ENCODE measurements at regions not wholly inside any gene's neighbourhood (a gene's known extent, or its start where the extent isn't known, plus 50 kb on each side); places are given as distances from the start of the nearest gene placed in this dataset.

DNA sequence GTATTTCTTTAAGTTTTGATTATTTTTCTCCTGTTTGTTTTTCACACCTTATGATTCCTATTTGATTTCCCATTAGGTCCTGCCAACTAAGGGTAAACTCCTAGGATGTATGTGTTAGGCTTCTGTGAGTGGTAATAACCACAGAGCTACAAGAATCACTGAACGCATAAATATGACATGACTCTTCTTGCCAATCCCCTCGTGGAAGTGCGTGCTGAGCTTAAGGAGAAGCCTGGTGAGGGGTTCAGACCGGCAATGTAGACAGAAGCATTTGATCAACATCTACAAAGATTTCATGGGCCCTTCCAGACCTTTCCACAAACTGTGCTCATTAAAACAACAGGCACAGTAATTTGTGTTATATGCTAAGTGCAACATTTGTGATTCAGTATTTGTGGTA, 273.8 kb upstream of the SNX7 start:
- Histone ChIP-seq H3K9me2 (no peaks in the 10 kb centered on the region), H2AFZ (ENCODE audit: low read depth) (peak overlapping the region; percentile 86; the same call in 1 of the 2 replicates), H3K4me2 (no peak overlapping the region), H3F3A (replicated peaks; ENCODE audit: insufficient read depth) (peaks cover 10% of the 10 kb centered on the region), H4K20me1 (ENCODE audit: insufficient read depth) (no peaks in the 10 kb centered on the region), H3K27me3 (ENCODE audit: insufficient read depth) (no peaks in the 10 kb centered on the region), H3K4me3 (ENCODE audit: low read depth in 2 of 2, low read length in 1 of 2) (no peak overlapping the region), H3K27ac (ENCODE audit: low read depth in 2 of 2, low read length in 1 of 2) (peak overlapping the region; percentile 73 to 77), H3K9me3 (no peaks in the 10 kb centered on the region), H3K9ac (peak overlapping the region; percentile 22; the same call in 1 of the 2 replicates), H3K36me3 (replicated peaks in 1 of 2; ENCODE audit: control insufficient read depth in 1 of 2, insufficient read depth in 2 of 2, low read length in 1 of 2) (no peaks in the 10 kb centered on the region), H3K79me2 (ENCODE audit: insufficient read depth) (no peaks in the 10 kb centered on the region), H3K4me1 (ENCODE audit: control insufficient read depth in 1 of 2, insufficient read depth in 2 of 2, low read depth in 1 of 2, low read length in 1 of 2) (peaks cover 18 to 47% of the 10 kb centered on the region in 2 experiments)
- DNase-seq: no peak
- TF ChIP-seq, protein P1, sequence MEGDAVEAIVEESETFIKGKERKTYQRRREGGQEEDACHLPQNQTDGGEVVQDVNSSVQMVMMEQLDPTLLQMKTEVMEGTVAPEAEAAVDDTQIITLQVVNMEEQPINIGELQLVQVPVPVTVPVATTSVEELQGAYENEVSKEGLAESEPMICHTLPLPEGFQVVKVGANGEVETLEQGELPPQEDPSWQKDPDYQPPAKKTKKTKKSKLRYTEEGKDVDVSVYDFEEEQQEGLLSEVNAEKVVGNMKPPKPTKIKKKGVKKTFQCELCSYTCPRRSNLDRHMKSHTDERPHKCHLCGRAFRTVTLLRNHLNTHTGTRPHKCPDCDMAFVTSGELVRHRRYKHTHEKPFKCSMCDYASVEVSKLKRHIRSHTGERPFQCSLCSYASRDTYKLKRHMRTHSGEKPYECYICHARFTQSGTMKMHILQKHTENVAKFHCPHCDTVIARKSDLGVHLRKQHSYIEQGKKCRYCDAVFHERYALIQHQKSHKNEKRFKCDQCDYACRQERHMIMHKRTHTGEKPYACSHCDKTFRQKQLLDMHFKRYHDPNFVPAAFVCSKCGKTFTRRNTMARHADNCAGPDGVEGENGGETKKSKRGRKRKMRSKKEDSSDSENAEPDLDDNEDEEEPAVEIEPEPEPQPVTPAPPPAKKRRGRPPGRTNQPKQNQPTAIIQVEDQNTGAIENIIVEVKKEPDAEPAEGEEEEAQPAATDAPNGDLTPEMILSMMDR (IDR thresholded peaks at IDR 0.05): no peak
- 100% methylated on average over 4 of the region's 4 CpGs for WGBS (ENCODE audit: low lambda C conversion rate)
- CTCF ChIA-PET: interaction anchor here (1.8 kb wide), 1 partner anchor 81 kb away, joined by 3 read pairs; no protein-coding TSS in a partner anchor
- POLR2A ChIA-PET: no interaction called here

DNA sequence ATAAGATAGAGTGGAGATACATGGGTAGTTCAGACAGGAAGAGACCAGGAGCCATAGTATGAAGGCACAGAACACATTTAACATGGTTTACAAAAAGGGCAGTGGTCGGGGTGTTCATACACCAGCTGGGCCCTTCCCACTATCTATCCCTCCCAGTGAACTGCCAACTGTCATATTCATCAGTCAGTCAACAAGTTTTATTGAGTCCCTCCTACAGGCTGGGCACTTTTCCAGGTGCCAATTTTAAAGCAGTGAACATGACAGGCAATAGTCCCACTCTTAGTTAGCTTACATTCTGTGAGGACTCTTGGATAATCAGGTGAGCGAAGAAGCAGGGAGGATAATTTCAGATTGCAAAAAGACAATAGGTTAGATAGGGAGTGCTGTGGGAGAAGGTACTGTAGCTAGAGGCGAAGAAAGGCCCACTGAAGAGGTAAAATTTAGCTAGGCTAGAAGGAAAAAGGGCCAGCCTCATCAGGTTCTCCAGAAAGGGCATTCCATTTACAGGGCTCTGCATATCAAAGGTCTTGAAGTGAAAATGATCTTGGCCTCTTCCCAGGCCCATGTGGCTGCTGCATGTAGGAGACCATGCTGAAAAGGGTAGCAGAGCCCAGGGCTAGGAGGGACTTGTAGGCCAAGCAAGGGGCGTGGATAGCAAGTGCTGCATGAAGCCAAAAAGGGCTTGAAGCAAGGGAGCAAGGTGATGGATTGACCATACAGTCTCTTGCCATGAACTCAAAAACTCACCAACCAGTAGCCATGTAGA, 274.7 kb upstream of the SNX7 start:
- no peak for DNase-seq
- Histone ChIP-seq H3K27me3 (ENCODE audit: insufficient read depth) (no peaks in the 10 kb centered on the region), H3K9ac (no peak overlapping the region), H3K79me2 (ENCODE audit: insufficient read depth) (no peaks in the 10 kb centered on the region), H3K9me2 (no peaks in the 10 kb centered on the region), H2AFZ (ENCODE audit: low read depth) (peak overlapping the region; percentile 86; the same call in 1 of the 2 replicates), H3K4me2 (no peak overlapping the region), H3F3A (replicated peaks; ENCODE audit: insufficient read depth) (peaks cover 10% of the 10 kb centered on the region), H3K27ac (ENCODE audit: low read depth in 2 of 2, low read length in 1 of 2) (no peak overlapping the region), H3K4me3 (ENCODE audit: low read depth in 2 of 2, low read length in 1 of 2) (no peak overlapping the region), H3K9me3 (no peaks in the 10 kb centered on the region), H3K4me1 (ENCODE audit: control insufficient read depth in 1 of 2, insufficient read depth in 2 of 2, low read depth in 1 of 2, low read length in 1 of 2) (peaks cover 18 to 47% of the 10 kb centered on the region in 2 experiments), H3K36me3 (replicated peaks in 1 of 2; ENCODE audit: control insufficient read depth in 1 of 2, insufficient read depth in 2 of 2, low read length in 1 of 2) (no peaks in the 10 kb centered on the region), H4K20me1 (ENCODE audit: insufficient read depth) (no peaks in the 10 kb centered on the region)
- 99% methylated on average over 4 of the region's 4 CpGs for WGBS (ENCODE audit: low lambda C conversion rate)
- ChIA-PET POLR2A (no interaction called here), CTCF (interaction anchor here (1.8 kb wide), 1 partner anchor 82 kb away, joined by 3 read pairs; no protein-coding TSS in a partner anchor)
- TF ChIP-seq GATA2 (CRISPR knock-in tag; IDR thresholded peaks at IDR 0.05): no peak
- TF ChIP-seq, protein P2, sequence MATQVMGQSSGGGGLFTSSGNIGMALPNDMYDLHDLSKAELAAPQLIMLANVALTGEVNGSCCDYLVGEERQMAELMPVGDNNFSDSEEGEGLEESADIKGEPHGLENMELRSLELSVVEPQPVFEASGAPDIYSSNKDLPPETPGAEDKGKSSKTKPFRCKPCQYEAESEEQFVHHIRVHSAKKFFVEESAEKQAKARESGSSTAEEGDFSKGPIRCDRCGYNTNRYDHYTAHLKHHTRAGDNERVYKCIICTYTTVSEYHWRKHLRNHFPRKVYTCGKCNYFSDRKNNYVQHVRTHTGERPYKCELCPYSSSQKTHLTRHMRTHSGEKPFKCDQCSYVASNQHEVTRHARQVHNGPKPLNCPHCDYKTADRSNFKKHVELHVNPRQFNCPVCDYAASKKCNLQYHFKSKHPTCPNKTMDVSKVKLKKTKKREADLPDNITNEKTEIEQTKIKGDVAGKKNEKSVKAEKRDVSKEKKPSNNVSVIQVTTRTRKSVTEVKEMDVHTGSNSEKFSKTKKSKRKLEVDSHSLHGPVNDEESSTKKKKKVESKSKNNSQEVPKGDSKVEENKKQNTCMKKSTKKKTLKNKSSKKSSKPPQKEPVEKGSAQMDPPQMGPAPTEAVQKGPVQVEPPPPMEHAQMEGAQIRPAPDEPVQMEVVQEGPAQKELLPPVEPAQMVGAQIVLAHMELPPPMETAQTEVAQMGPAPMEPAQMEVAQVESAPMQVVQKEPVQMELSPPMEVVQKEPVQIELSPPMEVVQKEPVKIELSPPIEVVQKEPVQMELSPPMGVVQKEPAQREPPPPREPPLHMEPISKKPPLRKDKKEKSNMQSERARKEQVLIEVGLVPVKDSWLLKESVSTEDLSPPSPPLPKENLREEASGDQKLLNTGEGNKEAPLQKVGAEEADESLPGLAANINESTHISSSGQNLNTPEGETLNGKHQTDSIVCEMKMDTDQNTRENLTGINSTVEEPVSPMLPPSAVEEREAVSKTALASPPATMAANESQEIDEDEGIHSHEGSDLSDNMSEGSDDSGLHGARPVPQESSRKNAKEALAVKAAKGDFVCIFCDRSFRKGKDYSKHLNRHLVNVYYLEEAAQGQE (IDR thresholded peaks at IDR 0.05; ENCODE audit: low read depth, low read length): no peak
- TF ChIP-seq MEF2A (IDR thresholded peaks at IDR 0.05; ENCODE audit: borderline replicate concordance, low read depth): no peak
- TF ChIP-seq RAD21 (IDR thresholded peaks at IDR 0.05; ENCODE audit: low read length): no peak
- TF ChIP-seq FOXM1 (IDR thresholded peaks at IDR 0.05; ENCODE audit: low read depth): no peak
- TF ChIP-seq CHD2 (IDR thresholded peaks at IDR 0.05; ENCODE audit: low read length, partially characterized antibody): no peak
- no peak for TF ChIP-seq RXRA (IDR thresholded peaks at IDR 0.05; ENCODE audit: borderline replicate concordance, low read depth)
- no peak for TF ChIP-seq NRF1 (IDR thresholded peaks at IDR 0.05; ENCODE audit: low read depth, low read length)
- no peak for TF ChIP-seq EZH2phosphoT487 (IDR thresholded peaks at IDR 0.05; ENCODE audit: borderline replicate concordance, low read depth)
- no peak for TF ChIP-seq RCOR1 (IDR thresholded peaks at IDR 0.05; ENCODE audit: low read length)
- no peak for TF ChIP-seq ELF1 (IDR thresholded peaks at IDR 0.05)
- TF ChIP-seq, protein P1 (IDR thresholded peaks at IDR 0.05): no peak
- no peak for TF ChIP-seq TEAD4 (IDR thresholded peaks at IDR 0.05; ENCODE audit: borderline replicate concordance, insufficient read depth)
- TF ChIP-seq, protein P3, sequence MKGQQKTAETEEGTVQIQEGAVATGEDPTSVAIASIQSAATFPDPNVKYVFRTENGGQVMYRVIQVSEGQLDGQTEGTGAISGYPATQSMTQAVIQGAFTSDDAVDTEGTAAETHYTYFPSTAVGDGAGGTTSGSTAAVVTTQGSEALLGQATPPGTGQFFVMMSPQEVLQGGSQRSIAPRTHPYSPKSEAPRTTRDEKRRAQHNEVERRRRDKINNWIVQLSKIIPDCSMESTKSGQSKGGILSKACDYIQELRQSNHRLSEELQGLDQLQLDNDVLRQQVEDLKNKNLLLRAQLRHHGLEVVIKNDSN (IDR thresholded peaks at IDR 0.05; ENCODE audit: borderline replicate concordance, low read depth): no peak
- TF ChIP-seq POLR2AphosphoS5 (IDR thresholded peaks at IDR 0.05; ENCODE audit: low read depth, low read length): no peak
